H1 (cell line): ENCODE measurements at regions not wholly inside any gene's neighbourhood (a gene's known extent, or its start where the extent isn't known, plus 50 kb on each side); places are given as distances from the start of the nearest gene placed in this dataset.

Experiments
- TAF7 ChIP-seq: optimal IDR thresholded peaks from 2 replicates; pipeline ENCODE3; 2011; ENCODE audit warnings: low read depth, mild to moderate bottlenecking, inconsistent platforms, low read length, moderate library complexity, borderline replicate concordance
- YY1 ChIP-seq: IDR thresholded peaks from 2 replicates; pipeline ENCODE4 v1.6.1; 2011; ENCODE audit warnings: low read depth, mild to moderate bottlenecking, low read length

DNA sequence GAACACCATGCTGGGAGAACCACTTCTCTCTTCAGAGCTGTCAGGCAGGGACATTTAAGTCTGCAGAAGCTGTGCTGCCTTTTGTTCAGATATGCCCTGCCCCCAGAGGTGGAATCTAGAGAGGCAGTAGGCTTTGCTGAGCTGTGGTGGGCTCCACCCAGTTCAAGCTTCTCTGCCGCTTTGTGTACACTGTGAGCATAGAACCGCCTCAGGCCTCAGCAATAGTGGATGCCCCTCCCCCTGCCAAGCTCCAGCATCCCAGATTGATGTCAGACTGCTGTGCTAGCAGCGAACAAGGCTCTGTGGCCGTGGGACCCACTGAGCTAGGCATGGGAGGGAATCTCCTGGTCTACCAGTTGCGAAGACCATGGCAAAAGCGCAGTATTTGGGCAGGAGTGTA, 121.6 kb downstream of the NFKBIZ start (continued):
- no peak for TF ChIP-seq TAF7
- no peak for TF ChIP-seq YY1
- TF ChIP-seq, all 59 proteins: peak for 0
